NCI-H187 treated with DMSO at 0.1 percent for 48 hours (cell line): ENCODE measurements at regions not wholly inside any gene's neighbourhood (a gene's known extent, or its start where the extent isn't known, plus 50 kb on each side); places are given as distances from the start of the nearest gene placed in this dataset.
"Not testable (repeated sequence)": the region's sequence is repeated elsewhere in the genome, so short reads cannot be mapped to it uniquely, and the experiment has no call there.

Experiments
- DNase-seq: peaks from one replicate; lab custom pipeline; 2025; lab: John Stamatoyannopoulos, UW

- DNase-seq = not testable (repeated sequence)
Measured at GRCh38 chr2:89299196-89299595, 607.7 kb downstream of the RPIA start.

GRCh38 chr2:89305623-89306022, 614.1 kb downstream of the RPIA start:
- not testable (repeated sequence) for DNase-seq

DNA sequence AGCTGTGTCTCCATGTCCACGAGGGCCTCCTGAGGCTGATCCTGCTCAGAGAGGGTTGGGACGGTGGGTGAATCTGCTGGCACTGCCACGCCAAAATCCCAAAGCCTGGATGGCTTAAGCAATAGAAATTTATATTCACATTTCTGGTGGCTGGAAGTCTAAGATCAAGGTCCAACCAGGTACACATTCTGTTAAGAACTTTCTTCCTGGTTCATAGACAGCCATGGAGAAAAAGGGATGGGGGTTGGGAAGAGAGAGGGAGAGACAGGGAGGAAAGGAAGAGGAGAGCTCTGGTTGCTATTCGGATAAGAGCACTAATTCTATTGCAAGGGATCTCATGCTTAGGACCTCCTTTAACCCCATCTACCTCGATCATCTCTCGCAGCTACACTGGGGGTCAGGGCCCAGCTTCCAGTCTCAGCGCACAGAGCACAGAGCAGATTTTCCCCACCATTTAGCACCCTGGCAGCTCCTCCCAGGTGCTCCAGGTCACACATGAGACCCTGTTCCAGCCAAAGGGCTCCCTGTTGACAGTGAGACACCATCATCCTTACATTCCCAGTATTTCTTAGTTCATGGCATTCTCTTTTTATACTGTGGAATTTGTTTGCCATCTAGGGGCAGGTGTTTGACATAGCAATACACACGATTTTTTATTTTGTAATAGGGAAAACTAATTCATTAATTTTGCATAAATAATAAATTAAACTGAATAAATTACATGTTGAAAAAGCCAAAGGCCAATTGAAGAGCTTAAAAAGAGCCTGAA, 615.6 kb downstream of the RPIA start:
- DNase-seq = not testable (repeated sequence)

GRCh38 chr2:89318990-89319389, 627.5 kb downstream of the RPIA start:
- not testable (repeated sequence) for DNase-seq

GRCh38 chr2:89325894-89326293, 634.4 kb downstream of the RPIA start:
- not testable (repeated sequence) for DNase-seq

- DNase-seq = not testable (repeated sequence)
Measured at GRCh38 chr2:89326455-89326854, 635.0 kb downstream of the RPIA start.

- not testable (repeated sequence) for DNase-seq
Measured at GRCh38 chr2:89328790-89329189, 637.3 kb downstream of the RPIA start.
